GM21825 (cell line): ENCODE measurements at regions not wholly inside any gene's neighbourhood (a gene's known extent, or its start where the extent isn't known, plus 50 kb on each side); places are given as distances from the start of the nearest gene placed in this dataset.
"Not testable (repeated sequence)": the region's sequence is repeated elsewhere in the genome, so short reads cannot be mapped to it uniquely, and the experiment has no call there.

Experiments
- ATAC-seq: cut with Tn5 transposase; IDR thresholded peaks from one replicate; pipeline ENCODE4 v1.9.1; 2021; ENCODE audit warnings: mild to moderate bottlenecking, moderate library complexity; ENCODE audit not compliant: unreplicated experiment

DNA sequence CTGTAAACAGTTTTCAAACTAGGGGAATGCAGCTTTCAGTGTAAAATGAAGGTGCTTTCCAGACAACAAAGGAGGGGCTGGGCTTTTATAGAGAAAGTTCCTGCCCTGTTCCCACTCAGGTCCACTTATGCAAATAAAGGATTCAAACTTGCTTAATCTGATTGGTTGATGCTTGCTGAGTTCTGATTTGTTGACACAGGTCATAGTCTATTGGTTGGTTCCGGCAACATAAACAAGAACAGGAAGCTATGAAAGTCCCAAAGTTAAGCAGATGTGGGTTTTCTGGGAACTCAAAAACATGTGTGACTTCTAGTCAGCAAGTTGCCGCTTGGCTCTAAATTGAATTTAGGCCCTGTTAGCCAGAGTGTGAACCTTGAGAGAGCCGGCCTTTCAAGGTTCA is 194.2 kb upstream of the SVIL start:
- no peak for ATAC-seq

DNA sequence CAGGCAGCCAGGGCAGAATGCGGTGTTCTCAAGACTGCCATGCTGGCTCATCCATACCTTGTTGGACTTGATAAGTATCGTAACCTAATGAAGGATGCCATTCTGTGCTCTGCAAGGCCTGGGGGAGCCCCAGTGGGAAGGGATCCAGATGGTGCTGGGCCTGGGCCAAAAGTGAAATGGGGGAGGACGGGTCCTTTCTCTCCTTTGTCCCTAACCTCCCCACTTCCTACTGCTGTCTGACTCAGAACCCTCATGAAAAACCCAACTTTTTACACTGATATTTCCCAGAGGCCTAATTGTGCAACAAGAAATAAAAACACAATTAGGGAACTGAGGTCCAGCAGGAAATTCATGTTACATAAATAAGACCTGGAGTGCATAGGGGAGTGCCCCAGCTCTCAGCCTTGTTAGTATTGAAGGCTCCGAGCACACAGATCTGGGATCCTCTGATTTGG is 193.7 kb upstream of the SVIL start:
- ATAC-seq, result no peak

- ATAC-seq, result no peak
Measured at GRCh38 chr10:29827512-29827911, 192.7 kb upstream of the SVIL start.

- no peak for ATAC-seq
Measured at GRCh38 chr10:29826801-29827450, 192.2 kb upstream of the SVIL start.

GRCh38 chr10:29826221-29826620 is 191.4 kb upstream of the SVIL start:
- ATAC-seq, result no peak

- ATAC-seq, result no peak
Measured at GRCh38 chr10:29823553-29824080, 188.8 kb upstream of the SVIL start.

DNA sequence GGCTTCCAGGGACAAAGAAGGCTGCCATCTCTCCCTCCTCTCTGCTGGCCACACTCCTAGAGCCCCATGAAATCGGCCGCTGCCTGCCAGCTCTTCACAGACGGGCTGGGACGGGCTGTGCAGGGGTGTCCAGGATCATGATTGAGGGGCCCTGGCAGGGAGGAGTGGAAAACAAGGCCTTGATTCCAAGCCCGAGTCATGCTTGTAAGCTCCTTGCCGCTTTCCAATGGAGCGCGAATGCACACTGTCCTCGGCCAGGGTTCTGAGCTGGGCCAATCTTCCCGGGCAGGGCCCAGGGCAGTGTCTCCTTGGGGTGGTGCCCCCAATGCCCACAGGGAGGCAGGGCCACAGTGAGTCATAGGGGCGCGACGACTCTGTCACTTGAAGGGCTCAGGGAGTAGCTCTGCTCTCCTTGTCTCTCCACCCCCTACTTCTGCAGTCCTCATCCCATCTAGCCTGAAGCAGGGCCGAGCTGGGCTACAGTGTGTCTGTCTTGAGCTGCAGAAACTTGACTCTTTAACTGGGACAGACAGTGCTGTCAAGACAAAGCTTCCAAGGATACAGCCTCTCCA is 186.2 kb upstream of the SVIL start:
- ATAC-seq, result no peak

GRCh38 chr10:29816801-29817558 is 182.2 kb upstream of the SVIL start:
- ATAC-seq, result no peak

- ATAC-seq, result no peak
Measured at GRCh38 chr10:29815572-29815971, 180.8 kb upstream of the SVIL start.

DNA sequence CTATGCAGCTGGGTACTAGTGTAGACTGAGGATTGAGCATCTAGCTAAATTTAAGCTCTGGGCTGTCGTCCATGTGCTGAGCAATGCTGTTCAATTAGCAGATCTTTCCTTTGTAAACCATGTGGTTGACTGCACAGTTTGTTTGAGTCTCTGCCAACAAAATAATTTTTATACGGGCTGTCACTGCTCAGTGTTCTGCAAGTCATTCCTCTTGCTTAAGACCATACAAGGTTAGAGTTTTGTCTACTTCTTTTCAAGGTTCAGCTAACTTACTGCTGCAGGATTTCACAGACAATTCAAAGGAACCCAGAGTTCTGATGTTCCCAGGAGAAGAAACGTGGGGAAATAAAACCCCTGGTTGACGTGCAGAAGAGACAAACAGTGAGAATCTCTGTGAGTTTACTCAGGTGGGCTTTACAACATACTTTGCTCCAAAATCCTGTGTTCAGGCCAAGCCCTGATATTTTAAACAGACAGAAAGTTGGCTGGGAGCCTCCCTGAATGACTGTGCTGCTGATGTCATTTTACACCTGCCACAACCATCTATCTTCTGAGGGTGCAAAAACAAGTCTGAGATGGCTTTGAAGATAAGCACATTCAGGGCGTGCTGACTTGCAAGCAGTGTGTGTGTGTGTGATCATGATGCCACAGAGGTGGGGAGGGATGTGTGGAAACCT is 177.1 kb upstream of the SVIL start:
- no peak for ATAC-seq

DNA sequence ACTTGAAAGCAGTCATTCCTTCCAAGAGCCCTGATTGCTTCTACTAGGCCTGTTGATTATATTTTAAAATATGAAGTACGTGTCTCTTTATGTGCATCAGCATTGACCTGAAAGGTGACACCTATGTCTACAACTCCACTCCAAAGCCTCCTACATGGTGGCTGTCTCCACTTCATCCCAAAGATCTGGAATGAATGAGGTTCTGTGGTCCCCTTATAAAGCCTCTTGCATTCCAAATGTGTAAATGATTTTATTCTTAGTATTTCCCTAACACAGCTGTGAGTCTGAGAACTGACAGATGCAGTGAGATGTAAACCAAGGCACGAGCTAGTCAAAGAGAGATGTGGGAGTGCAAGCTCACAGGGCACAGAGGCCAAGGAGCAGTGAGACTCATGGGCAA is 176.0 kb upstream of the SVIL start:
- ATAC-seq, result no peak

DNA sequence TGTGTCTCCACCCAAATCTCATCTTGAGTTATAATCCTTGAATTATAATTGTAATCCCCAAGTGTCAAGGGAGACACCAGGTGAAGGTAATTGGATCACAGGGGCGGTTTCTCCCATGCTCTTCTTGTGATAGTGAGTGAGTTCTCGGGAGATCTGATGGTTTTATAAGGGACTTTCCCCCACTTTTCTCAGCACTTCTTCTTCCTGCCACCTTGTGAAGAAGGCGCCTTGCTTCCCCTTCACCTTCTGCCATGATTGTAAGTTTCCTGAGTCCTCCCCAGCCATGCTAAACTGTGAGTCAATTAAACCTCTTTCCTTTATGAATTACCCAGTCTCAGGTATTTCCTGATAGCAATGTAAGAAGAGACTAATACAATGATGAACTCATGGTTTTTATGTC is 175.5 kb upstream of the SVIL start:
- not testable (repeated sequence) for ATAC-seq

DNA sequence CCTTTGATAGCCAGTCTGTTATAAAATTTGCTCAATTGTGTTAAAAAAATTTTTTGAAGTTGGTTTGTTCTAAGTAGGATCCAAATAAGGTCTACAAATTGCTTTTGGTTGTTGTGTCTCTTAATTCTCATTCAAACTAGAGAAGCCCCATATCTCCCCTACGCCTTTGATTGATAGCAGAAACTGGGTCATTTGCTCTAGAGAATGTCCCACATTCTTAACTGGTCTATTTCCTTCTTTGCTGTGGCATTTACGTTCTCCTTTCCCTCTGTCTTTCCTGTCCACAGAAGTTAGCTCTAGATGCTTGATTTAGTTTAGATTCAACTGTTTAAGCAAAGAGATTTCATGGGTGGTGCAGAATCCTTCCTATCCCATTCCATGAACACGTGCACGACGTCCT is 174.6 kb upstream of the SVIL start:
- no peak for ATAC-seq

DNA sequence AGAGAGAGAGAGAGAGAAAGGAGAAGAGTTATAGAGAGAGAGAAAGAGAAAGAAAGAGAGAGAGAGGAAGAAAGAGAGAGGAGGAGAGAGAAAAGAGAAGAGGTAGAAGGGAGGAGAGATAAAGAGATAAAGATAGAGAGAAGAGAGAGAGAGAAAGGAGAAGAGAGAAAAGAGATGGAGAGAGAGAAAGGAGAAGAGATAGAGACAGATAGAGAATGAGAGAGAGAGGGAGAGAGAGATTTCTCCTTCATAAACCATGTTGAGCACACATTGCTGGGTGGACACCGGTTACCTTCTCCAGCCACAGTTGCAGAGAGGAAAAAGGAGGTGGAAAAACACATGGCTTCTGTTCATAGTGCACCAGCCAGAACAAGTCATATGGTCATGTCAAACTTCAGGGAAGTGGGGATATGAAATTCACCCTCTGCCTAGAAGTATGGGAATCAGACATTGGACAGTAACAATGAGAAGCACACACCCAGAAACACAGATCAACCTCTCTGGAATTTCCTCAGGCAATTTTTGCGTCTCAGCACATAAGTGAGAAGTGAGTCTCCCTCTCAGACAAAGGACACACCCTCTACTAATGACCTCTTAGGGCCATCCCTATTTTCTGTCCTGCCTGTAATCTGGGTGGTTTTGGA is 172.5 kb upstream of the SVIL start:
- no peak for ATAC-seq

GRCh38 chr10:29806350-29806788 is 171.6 kb upstream of the SVIL start:
- no peak for ATAC-seq

DNA sequence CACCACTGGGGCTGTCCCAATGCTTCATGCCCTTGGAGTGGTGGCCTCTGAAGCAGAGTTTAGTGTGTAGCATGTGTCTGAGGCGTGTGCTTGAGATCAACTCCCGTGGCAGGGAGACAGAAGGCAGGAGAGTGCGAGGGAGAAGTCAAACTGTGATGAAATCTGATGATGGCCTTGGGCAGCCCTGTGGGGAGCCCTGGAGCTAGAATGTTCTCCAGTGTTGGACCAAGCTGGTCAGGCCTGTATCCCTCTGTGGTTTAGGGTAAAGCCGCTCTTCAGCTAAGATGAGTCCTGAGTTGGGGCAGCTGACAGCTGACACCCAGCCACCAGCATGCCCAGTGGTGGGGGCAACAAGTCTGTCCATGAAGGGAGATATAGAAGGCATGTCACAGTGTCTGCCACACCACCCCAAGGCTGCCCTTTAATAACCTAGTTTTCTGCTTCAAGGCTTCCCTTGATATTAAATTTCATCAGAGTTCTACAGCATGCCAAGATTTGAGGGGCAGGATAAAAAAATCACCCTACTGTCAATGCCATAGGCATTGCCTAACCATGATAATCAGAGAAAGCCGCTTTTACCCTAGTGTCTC is 170.5 kb upstream of the SVIL start:
- ATAC-seq, result no peak

GRCh38 chr10:29804025-29804852 is 169.5 kb upstream of the SVIL start:
- ATAC-seq, result no peak

DNA sequence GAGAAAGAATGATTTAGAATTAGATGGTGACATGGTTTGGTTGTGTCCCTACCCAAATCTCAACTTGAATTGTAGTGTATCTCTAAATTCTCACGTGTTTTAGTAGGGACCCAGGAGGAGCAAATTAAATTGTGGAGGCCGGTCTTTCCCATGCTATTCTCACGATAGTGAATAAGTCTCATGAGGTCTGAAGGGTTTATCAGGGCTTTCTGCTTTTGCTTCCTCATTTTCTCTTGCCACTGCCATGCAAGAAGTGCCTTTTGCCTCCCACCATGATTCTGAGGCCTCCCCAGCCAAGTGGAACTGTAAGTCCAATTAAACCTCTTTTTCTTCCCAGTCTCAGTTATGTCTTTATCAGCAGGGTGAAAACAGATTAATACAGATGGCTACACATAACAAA is 167.4 kb upstream of the SVIL start:
- no peak for ATAC-seq

GRCh38 chr10:29798921-29799690 is 164.3 kb upstream of the SVIL start:
- ATAC-seq, result no peak
